Esophagus squamous epithelium (tissue), 5 donors: ENCODE measurements at regions not wholly inside any gene's neighbourhood (a gene's known extent, or its start where the extent isn't known, plus 50 kb on each side); places are given as distances from the start of the nearest gene placed in this dataset.
"Not testable (repeated sequence)": the region's sequence is repeated elsewhere in the genome, so short reads cannot be mapped to it uniquely, and the experiment has no call there.

Experiments used
- DNase-seq: peaks from one replicate; lab custom pipeline; 2025; lab: John Stamatoyannopoulos, UW
- H3K27ac ChIP-seq, 4 donors: fragments of 200-600 bp; sonication (generic); one replicate each; pipeline ENCODE4 v1.5.1; 2016 to 2019; ENCODE audit warnings: mild to moderate bottlenecking in 1 of 4
- H3K27me3 ChIP-seq, 4 donors: fragments of 200-600 bp; sonication (generic); 1 replicate in 3 of 4; 2 replicates in 1 of 4; pipeline versions ENCODE4 v1.5.1 to v1.6.0; 2017 to 2021; ENCODE audit warnings: antibody characterized with exemption in 1 of 4
- H3K36me3 ChIP-seq, 3 donors: fragments of 200-600 bp; sonication (generic); one replicate each; pipeline ENCODE4 v1.5.1; 2016 to 2019
- H3K4me1 ChIP-seq, 3 donors: fragments of 200-600 bp; sonication (generic); one replicate each; pipeline ENCODE4 v1.5.1; 2017 to 2019
- H3K4me3 ChIP-seq, 4 donors: fragments of 200-600 bp; sonication (generic); 1 replicate in 3 of 4; 2 replicates in 1 of 4; pipeline ENCODE4 v1.5.1; 2016 to 2019; ENCODE audit warnings: mild to moderate bottlenecking in 2 of 4, moderate library complexity in 1 of 4
- H3K9me3 ChIP-seq, 3 donors: fragments of 200-600 bp; sonication (generic); one replicate each; pipeline ENCODE4 v1.5.1; 2016 to 2019
- WGBS, 2 donors: methylation state at CpG; one replicate each; pipeline ENCODE4 v1.1.5; 2018; 5-methylcytosine and 5-hydroxymethylcytosine counted together
- intact Hi-C: fragments of 100-400 bp; cut with DNase I; formaldehyde crosslinking; loops from one replicate; pipeline ENCODE4 v1.15.0; 2022
- donor health status: DM: yes; HTN: yes; CAD: no.

- H3K27ac ChIP-seq, H3K27me3 ChIP-seq, H3K4me1 ChIP-seq, H3K4me3 ChIP-seq, H3K36me3 ChIP-seq, DNase-seq, intact Hi-C loops, H3K9me3 ChIP-seq: not testable (repeated sequence)
- WGBS, 2 donors = 43% methylated on average over 1 of the region's 1 CpG; no CpG with 5 or more reads in 1 of the 2 donors
These were observed 110.3 kb downstream of the FAM72B start for GRCh38 chr1:121073852-121074251.

GRCh38 chr1:121075254-121075805, 108.8 kb downstream of the FAM72B start:
- WGBS, 2 donors = 75 to 86% methylated on average over 1 of the region's 3 CpGs

DNA sequence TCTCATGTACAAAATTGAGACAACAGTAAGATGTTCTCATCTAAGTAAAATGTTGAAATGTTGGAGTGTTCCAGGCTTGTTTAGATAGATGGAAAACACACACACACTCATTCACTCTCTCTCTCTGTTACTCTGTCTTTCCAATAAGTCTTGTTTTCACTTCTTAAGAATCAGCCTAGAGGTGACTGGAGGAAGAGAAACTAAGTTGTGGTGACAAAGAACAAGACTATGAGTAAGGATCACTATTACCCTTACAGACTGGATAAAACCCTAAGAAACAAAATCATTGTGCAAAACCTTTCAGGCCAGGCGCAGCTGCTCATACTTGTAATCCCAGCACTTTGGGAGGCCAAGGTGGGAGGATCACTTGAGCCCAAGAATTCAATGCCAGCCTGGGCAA, 107.5 kb downstream of the FAM72B start:
- H3K4me1 ChIP-seq, H3K27ac ChIP-seq, H3K4me3 ChIP-seq, DNase-seq, H3K9me3 ChIP-seq, intact Hi-C loops, H3K36me3 ChIP-seq, H3K27me3 ChIP-seq: not testable (repeated sequence)
- no CpG with 5 or more reads among the region's 1 CpG for WGBS, 2 donors

More at GRCh38 chr1:121075254-121075805, 108.8 kb downstream of the FAM72B start:
- H3K36me3 ChIP-seq, H3K27ac ChIP-seq, H3K9me3 ChIP-seq, H3K27me3 ChIP-seq, DNase-seq, intact Hi-C loops, H3K4me3 ChIP-seq, H3K4me1 ChIP-seq: not testable (repeated sequence)

DNA sequence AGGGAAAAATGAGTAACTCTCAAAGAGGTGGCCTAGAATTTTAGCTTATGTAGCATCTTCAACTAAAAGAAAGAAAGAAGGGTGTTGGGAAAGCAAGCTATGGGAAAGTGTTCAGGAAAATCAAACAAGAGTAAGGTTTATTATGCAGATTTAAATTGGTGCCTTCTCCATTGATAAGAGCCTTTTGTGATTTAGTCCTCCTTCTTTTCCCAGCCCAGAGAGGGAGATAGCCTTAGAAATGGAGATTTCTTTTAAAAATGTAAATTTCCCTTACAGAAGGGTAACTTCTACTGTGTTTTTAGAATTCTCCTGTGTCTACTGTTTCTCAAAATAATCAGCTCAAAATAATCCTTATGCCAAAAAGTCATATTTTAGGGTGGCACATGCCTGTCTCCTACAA, 104.5 kb downstream of the FAM72B start:
- H3K27me3 ChIP-seq, H3K9me3 ChIP-seq, H3K36me3 ChIP-seq, H3K4me3 ChIP-seq, H3K4me1 ChIP-seq, intact Hi-C loops, H3K27ac ChIP-seq, DNase-seq: not testable (repeated sequence)

GRCh38 chr1:121080197-121080903, 103.8 kb downstream of the FAM72B start:
- H3K4me1 ChIP-seq, intact Hi-C loops: not testable (repeated sequence)

GRCh38 chr1:121080904-121081264, 103.3 kb downstream of the FAM72B start:
- H3K9me3 ChIP-seq, H3K4me3 ChIP-seq, H3K27ac ChIP-seq, DNase-seq, H3K36me3 ChIP-seq, intact Hi-C loops, H3K27me3 ChIP-seq, H3K4me1 ChIP-seq: not testable (repeated sequence)
- WGBS, 2 donors = 30% methylated on average over 2 of the region's 8 CpGs; no CpG with 5 or more reads in 1 of the 2 donors

More at GRCh38 chr1:121080197-121080903, 103.8 kb downstream of the FAM72B start:
- H3K4me3 ChIP-seq, H3K27ac ChIP-seq, H3K9me3 ChIP-seq, DNase-seq, H3K27me3 ChIP-seq, H3K36me3 ChIP-seq: not testable (repeated sequence)
- 31 to 39% methylated on average over 5 of the region's 11 CpGs for WGBS, 2 donors

GRCh38 chr1:121081625-121082199, 102.4 kb downstream of the FAM72B start:
- H3K27me3 ChIP-seq, H3K36me3 ChIP-seq, H3K4me3 ChIP-seq, H3K27ac ChIP-seq, H3K4me1 ChIP-seq, H3K9me3 ChIP-seq, intact Hi-C loops, DNase-seq: not testable (repeated sequence)
- 0 to 40% methylated on average over 1 of the region's 2 CpGs for WGBS, 2 donors

GRCh38 chr1:121082995-121083394, 101.1 kb downstream of the FAM72B start:
- intact Hi-C loops, H3K27me3 ChIP-seq, H3K4me1 ChIP-seq, DNase-seq, H3K4me3 ChIP-seq, H3K36me3 ChIP-seq, H3K27ac ChIP-seq, H3K9me3 ChIP-seq: not testable (repeated sequence)
- no CpG with 5 or more reads among the region's 2 CpGs for WGBS, 2 donors

DNA sequence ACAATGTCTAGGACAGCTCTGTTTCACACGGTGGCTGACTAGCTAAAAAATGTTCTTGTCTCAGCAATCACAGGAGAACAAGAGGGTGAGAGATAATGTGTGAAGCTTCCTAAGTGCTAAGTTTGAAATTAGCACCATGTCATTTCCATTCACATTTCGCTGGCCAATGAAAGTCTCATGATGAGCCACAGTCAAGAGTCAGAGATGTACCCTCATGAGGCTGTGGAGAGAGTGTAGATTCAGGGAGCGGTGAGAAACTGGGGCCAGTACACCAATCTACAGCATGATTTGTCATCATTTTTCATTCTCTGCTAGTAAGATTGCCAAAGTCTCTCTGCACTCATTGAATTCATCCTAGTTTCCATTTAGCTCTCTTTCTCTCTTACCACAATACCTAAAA, 97.9 kb downstream of the FAM72B start:
- H3K4me1 ChIP-seq, DNase-seq, H3K27ac ChIP-seq, H3K27me3 ChIP-seq, H3K4me3 ChIP-seq, H3K9me3 ChIP-seq, intact Hi-C loops, H3K36me3 ChIP-seq: not testable (repeated sequence)
- 38 to 100% methylated on average over 1 of the region's 3 CpGs for WGBS, 2 donors

GRCh38 chr1:121087221-121087620, 96.9 kb downstream of the FAM72B start:
- intact Hi-C loops, H3K4me3 ChIP-seq, H3K36me3 ChIP-seq, H3K4me1 ChIP-seq, H3K9me3 ChIP-seq, DNase-seq, H3K27ac ChIP-seq, H3K27me3 ChIP-seq: not testable (repeated sequence)

DNA sequence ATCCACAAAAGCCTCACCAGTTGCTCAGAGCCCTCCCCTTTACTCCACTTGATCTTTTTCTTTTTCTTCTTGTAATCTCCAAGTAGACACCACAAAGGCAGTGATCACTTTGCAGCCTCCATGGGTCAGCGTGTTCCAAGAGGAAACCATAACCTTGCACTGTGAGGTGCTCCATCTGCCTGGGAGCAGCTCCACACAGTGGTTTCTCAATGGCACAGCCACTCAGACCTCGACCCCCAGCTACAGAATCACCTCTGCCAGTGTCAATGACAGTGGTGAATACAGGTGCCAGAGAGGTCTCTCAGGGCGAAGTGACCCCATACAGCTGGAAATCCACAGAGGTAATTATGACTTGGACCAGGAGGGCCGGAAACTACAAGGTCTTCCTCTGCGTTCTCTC, 95.6 kb downstream of the FAM72B start:
- DNase-seq, intact Hi-C loops, H3K27me3 ChIP-seq, H3K4me1 ChIP-seq, H3K4me3 ChIP-seq, H3K36me3 ChIP-seq, H3K27ac ChIP-seq, H3K9me3 ChIP-seq: not testable (repeated sequence)
- 80% methylated on average over 1 of the region's 5 CpGs; no CpG with 5 or more reads in 1 of the 2 donors for whole genome bisulfite sequencing, 2 donors

- H3K36me3 ChIP-seq, H3K4me3 ChIP-seq, DNase-seq, H3K27me3 ChIP-seq, H3K4me1 ChIP-seq, intact Hi-C loops, H3K9me3 ChIP-seq: not testable (repeated sequence)
- peak overlapping the region in 1 of 4 donors; percentile 21 for H3K27ac ChIP-seq
- 40% methylated on average over 1 of the region's 2 CpGs; no CpG with 5 or more reads in 1 of the 2 donors for WGBS, 2 donors
These were observed 91.7 kb downstream of the FAM72B start for GRCh38 chr1:121092329-121092968.

DNA sequence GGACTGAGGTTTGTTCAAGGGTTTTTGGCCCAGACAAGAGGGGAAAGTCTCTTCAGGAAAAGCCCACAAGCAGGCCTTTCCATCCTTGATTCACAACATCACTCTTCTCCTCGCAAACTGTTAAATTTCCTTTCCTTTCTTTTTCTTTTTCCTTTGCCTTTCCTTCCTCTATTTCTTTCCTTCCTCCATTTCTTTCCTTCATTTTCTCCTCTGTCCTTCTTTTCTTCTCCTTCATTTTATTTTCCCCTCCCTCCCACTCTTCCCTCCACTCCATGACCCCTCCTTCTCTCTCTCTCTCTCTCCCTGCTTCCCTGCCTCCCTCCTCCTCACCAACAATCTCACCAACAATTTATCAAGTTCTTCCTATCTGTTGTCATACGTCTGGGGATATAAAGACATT, 89.1 kb downstream of the FAM72B start:
- H3K4me3 ChIP-seq, H3K9me3 ChIP-seq, H3K36me3 ChIP-seq, H3K4me1 ChIP-seq, H3K27me3 ChIP-seq, intact Hi-C loops, H3K27ac ChIP-seq, DNase-seq: not testable (repeated sequence)
- 77 to 88% methylated on average over 2 of the region's 2 CpGs for WGBS, 2 donors
